Endothelial cell of umbilical vein (primary cell): ENCODE measurements at regions not wholly inside any gene's neighbourhood (a gene's known extent, or its start where the extent isn't known, plus 50 kb on each side); places are given as distances from the start of the nearest gene placed in this dataset.

ENCODE experiments used
- BruUV-seq: library from RNA; stranded (reverse); fragments of 400-500 nt; replicated peaks from 2 replicates; lab custom pipeline; 2021; lab: Mats Ljungman, UMichigan
- CTCF ChIA-PET: fragments of 300-600, 350-600 bp; sonication (Branson Sonifier 250); formaldehyde crosslinking; loops from one replicate; lab custom pipeline; 2021; ENCODE audit warnings: antibody characterized with exemption, inconsistent platforms; lab: Charles Lee
- POLR2A ChIA-PET: fragments of 300-600, 350-600 bp; sonication (Branson Sonifier 250); formaldehyde crosslinking; loops from one replicate; lab custom pipeline; 2021; ENCODE audit warnings: antibody characterized with exemption, inconsistent platforms; lab: Charles Lee
- DNase-seq: peaks from one replicate; pipeline ENCODE4 v3.0.0-alpha.2; 2011; ENCODE audit warnings: low read depth, low spot score
- FAIRE-seq: peaks from 2 replicates; lab custom pipeline; 2011; peaks lifted over from hg19 to GRCh38; lab: Jason Lieb, UNC
- H2AFZ ChIP-seq: 2 replicates; pipeline ENCODE4 v1.6.0; 2012; ENCODE audit warnings: low read depth, low read length, control low read depth, inconsistent platforms
- H3K27ac ChIP-seq: 2 replicates; pipeline ENCODE4 v1.5.1; 2011; ENCODE audit warnings: low read depth, mild to moderate bottlenecking, control low read depth, low read length, moderate library complexity; ENCODE audit not compliant: insufficient read depth
- H3K27me3 ChIP-seq, 2 experiments: 2 replicates each; pipeline versions ENCODE4 v1.6.0 to v1.6.1; 2011; ENCODE audit warnings: low read length in 2 of 2, mixed read lengths in 1 of 2; ENCODE audit not compliant: control insufficient read depth in 2 of 2, insufficient read depth in 2 of 2
- H3K36me3 ChIP-seq, 2 experiments: 2 replicates in 1 of 2; 3 replicates in 1 of 2; pipeline ENCODE4 v1.5.1; 2011; ENCODE audit warnings: low read length in 2 of 2, mild to moderate bottlenecking in 1 of 2, moderate library complexity in 1 of 2; ENCODE audit not compliant: control insufficient read depth in 2 of 2, insufficient read depth in 2 of 2; ENCODE audit errors: extremely low read depth in 1 of 2
- H3K4me1 ChIP-seq: 3 replicates; pipeline ENCODE4 v1.5.1; 2011; ENCODE audit warnings: mild to moderate bottlenecking, low read length; ENCODE audit not compliant: control insufficient read depth, insufficient read depth; ENCODE audit errors: extremely low read depth
- H3K4me2 ChIP-seq: 2 replicates; pipeline ENCODE4 v1.6.1; 2011; ENCODE audit warnings: low read length, control low read depth, mixed read lengths; ENCODE audit not compliant: insufficient read depth
- H3K4me3 ChIP-seq, 3 experiments: fragments of 200-600 bp in 1 of 3; sonication (generic), shearing (Covaris generic) in 1 of 3; replicated peaks in 1 of 3; 2 replicates each; pipeline ENCODE4 v1.5.1; 2011 to 2016; ENCODE audit warnings: control low read depth in 3 of 3, low read length in 3 of 3, mild to moderate bottlenecking in 2 of 3, inconsistent platforms in 1 of 3, low read depth in 1 of 3, moderate library complexity in 1 of 3; ENCODE audit not compliant: insufficient read depth in 1 of 3
- H3K79me2 ChIP-seq: 2 replicates; pipeline ENCODE4 v1.6.0; 2012; ENCODE audit warnings: low read length, inconsistent platforms; ENCODE audit not compliant: control insufficient read depth, insufficient read depth
- H3K9ac ChIP-seq: replicated peaks from 2 replicates; pipeline ENCODE3; 2011; ENCODE audit warnings: low read length, control low read depth; ENCODE audit not compliant: insufficient read depth; ENCODE audit errors: extremely low read depth
- H3K9me1 ChIP-seq: replicated peaks from 3 replicates; pipeline ENCODE4 v1.6.0; 2011; ENCODE audit warnings: mild to moderate bottlenecking, low read length; ENCODE audit not compliant: control insufficient read depth, insufficient read depth; ENCODE audit errors: extremely low read depth
- H3K9me3 ChIP-seq: replicated peaks from 2 replicates; pipeline ENCODE4 v1.5.1; 2012; ENCODE audit warnings: low read length, inconsistent platforms; ENCODE audit not compliant: control insufficient read depth, insufficient read depth
- H4K20me1 ChIP-seq: replicated peaks from 2 replicates; pipeline ENCODE3; 2011; ENCODE audit warnings: mild to moderate bottlenecking, low read length; ENCODE audit not compliant: control insufficient read depth, insufficient read depth; ENCODE audit errors: extremely low read depth
- EZH2 ChIP-seq: IDR thresholded peaks from 2 replicates; pipeline ENCODE4 v1.6.1; 2012; ENCODE audit warnings: borderline replicate concordance, low read depth, mild to moderate bottlenecking, moderate library complexity, low read length, inconsistent platforms; ENCODE audit not compliant: severe bottlenecking
- FOS ChIP-seq: IDR thresholded peaks from 2 replicates; pipeline ENCODE4 v1.6.1; 2011; ENCODE audit warnings: mild to moderate bottlenecking, low read length, moderate library complexity, borderline replicate concordance; ENCODE audit not compliant: insufficient read depth
- GATA2 ChIP-seq: IDR thresholded peaks from 2 replicates; pipeline ENCODE4 v1.7.0; 2011; ENCODE audit warnings: low read depth, mild to moderate bottlenecking, moderate library complexity, mixed read lengths, low read length; ENCODE audit not compliant: insufficient read length, insufficient read depth
- JUN ChIP-seq: IDR thresholded peaks from 2 replicates; pipeline ENCODE4 v1.6.1; 2011; ENCODE audit warnings: borderline replicate concordance, low read depth; ENCODE audit not compliant: insufficient read length, insufficient read depth
- MYC ChIP-seq: IDR thresholded peaks from one replicate; pipeline ENCODE4 v1.6.1; 2011; ENCODE audit warnings: mild to moderate bottlenecking, low read depth, low read length
- POLR2A ChIP-seq: IDR thresholded peaks from 2 replicates; pipeline ENCODE4 v1.6.1; 2012; ENCODE audit warnings: low read depth, mild to moderate bottlenecking, control low read depth, low read length
- POLR2AphosphoS5 ChIP-seq: IDR thresholded peaks from 2 replicates; pipeline ENCODE4 v1.6.1; 2012; ENCODE audit warnings: low read depth, mild to moderate bottlenecking, control low read depth, low read length, moderate library complexity; ENCODE audit not compliant: insufficient read depth
- dilution Hi-C: fragments of 300-500 bp; cut with MboI; formaldehyde crosslinking; loops from one replicate; pipeline ENCODE4 v1.15.0; 2019; ENCODE audit warnings: low sequenced_read_pairs; ENCODE audit not compliant: extremely low pct_ligation_motif_present
- intact Hi-C: fragments of 100-400 bp; cut with micrococcal nuclease; formaldehyde crosslinking; loops from one replicate; pipeline ENCODE4 v1.10.0; 2022
- TF ChIP-seq, protein P1 (sequence below): IDR thresholded peaks from 2 replicates; pipeline ENCODE4 v1.6.1; 2011; ENCODE audit not compliant: insufficient read depth, insufficient read length
- TF ChIP-seq, protein P2 (sequence below), 2 donors: IDR thresholded peaks; 1 replicate in 1 of 2; 2 replicates in 1 of 2; pipeline ENCODE4 v1.5.1; 2011; ENCODE audit warnings: low read length in 2 of 2, mild to moderate bottlenecking in 2 of 2, moderate library complexity in 2 of 2, control low read depth in 1 of 2, inconsistent platforms in 1 of 2, low read depth in 1 of 2; ENCODE audit not compliant: insufficient read depth in 1 of 2; ENCODE audit errors: extremely low read depth in 1 of 2

DNA sequence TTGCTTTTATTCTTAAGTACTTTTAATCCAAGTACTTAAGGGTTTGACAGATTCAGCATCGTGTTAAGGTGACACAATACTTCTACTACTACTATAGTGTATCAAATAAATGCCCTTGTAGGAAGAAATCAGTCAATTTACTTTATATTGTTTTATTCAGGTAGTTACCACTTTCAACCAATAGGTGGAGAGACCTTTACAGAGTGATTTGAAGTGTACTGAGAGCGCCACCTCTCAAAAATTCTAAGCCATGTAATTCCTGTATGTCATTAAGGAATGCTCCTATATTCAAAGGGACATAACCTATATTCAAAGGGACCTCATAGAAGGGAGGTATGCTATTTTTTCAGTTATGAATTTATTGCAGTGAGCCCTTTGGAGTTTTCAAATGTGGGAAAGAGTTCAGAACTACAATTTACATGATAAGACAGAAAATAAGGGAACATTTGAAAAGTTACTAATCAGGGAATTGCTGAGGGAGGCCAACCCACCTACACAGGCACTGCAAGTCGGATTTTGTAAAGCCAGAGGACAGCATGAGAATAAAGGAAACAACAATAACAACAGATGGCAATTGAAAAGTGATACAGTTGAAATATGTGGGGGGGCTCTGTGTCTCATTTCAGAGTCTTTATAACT lies 955.6 kb downstream of the TBC1D32 start:
- DNase-seq (peak; percentile 6), FAIRE-seq (no peak)
- Histone ChIP-seq H3K4me1 (no peaks in the 10 kb centered on the region), H3K36me3 (no peaks in the 10 kb centered on the region), H3K4me3 (no peak overlapping the region), H3K9me3 (no peaks in the 10 kb centered on the region), H3K4me2 (no peak overlapping the region), H3K9me1 (no peaks in the 10 kb centered on the region), H3K9ac (no peak overlapping the region), H4K20me1 (no peaks in the 10 kb centered on the region), H3K27me3 (no peaks in the 10 kb centered on the region), H2AFZ (no peak overlapping the region), H3K79me2 (no peaks in the 10 kb centered on the region), H3K27ac (no peak overlapping the region)
- CTCF ChIA-PET = no interaction called here
- no TSS peak for BruUV-seq
- dilution Hi-C loops (no loop called here), intact Hi-C loops (no loop called here)
- TF ChIP-seq, protein P1, sequence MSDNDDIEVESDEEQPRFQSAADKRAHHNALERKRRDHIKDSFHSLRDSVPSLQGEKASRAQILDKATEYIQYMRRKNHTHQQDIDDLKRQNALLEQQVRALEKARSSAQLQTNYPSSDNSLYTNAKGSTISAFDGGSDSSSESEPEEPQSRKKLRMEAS = no peak
- TF ChIP-seq, protein P2, sequence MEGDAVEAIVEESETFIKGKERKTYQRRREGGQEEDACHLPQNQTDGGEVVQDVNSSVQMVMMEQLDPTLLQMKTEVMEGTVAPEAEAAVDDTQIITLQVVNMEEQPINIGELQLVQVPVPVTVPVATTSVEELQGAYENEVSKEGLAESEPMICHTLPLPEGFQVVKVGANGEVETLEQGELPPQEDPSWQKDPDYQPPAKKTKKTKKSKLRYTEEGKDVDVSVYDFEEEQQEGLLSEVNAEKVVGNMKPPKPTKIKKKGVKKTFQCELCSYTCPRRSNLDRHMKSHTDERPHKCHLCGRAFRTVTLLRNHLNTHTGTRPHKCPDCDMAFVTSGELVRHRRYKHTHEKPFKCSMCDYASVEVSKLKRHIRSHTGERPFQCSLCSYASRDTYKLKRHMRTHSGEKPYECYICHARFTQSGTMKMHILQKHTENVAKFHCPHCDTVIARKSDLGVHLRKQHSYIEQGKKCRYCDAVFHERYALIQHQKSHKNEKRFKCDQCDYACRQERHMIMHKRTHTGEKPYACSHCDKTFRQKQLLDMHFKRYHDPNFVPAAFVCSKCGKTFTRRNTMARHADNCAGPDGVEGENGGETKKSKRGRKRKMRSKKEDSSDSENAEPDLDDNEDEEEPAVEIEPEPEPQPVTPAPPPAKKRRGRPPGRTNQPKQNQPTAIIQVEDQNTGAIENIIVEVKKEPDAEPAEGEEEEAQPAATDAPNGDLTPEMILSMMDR (IDR thresholded peaks at IDR 0.05; ENCODE audit: extremely low read depth in 1 of 2, insufficient read depth in 1 of 2, low read depth in 1 of 2, low read length in 2 of 2) = peak; percentile 4 to 15
- POLR2A ChIA-PET = no interaction called here

DNA sequence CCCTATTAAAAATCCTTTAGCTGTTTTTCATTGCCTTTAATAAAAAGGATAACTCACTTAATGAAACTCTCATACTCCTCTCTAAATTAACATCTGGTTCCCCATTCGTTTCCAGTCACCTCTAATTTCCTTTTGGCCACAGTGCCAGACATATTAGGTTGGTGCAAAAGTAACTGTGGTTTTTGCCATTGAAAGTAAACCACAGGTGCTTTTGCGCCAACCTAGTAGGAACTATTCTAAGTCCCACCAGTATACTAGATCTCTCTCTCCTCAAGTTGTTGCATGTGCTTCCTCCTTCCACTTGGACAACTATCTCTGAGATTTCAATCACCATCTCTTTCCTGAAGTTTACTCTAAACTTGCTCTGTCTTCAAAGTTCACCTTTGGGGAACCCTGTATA lies 961.1 kb downstream of the TBC1D32 start:
- Histone ChIP-seq H2AFZ (no peak overlapping the region), H3K79me2 (no peaks in the 10 kb centered on the region), H3K4me1 (no peaks in the 10 kb centered on the region), H3K27ac (no peak overlapping the region), H3K36me3 (no peaks in the 10 kb centered on the region), H3K9ac (no peak overlapping the region), H3K4me2 (no peak overlapping the region), H3K9me1 (no peaks in the 10 kb centered on the region), H3K4me3 (no peak overlapping the region), H3K9me3 (no peaks in the 10 kb centered on the region), H4K20me1 (no peaks in the 10 kb centered on the region), H3K27me3 (no peaks in the 10 kb centered on the region)
- CTCF ChIA-PET = no interaction called here
- FAIRE-seq (no peak), DNase-seq (no peak)
- no TSS peak for BruUV-seq
- TF ChIP-seq FOS (no peak), POLR2AphosphoS5 (no peak), GATA2 (no peak), JUN (no peak), POLR2A (no peak), MYC (no peak), EZH2 (no peak)
- TF ChIP-seq, protein P1 = no peak
- TF ChIP-seq, protein P2 (IDR thresholded peaks at IDR 0.05; ENCODE audit: extremely low read depth in 1 of 2, insufficient read depth in 1 of 2, low read depth in 1 of 2, low read length in 2 of 2) = no peak
- dilution Hi-C loops = no loop called here
- intact Hi-C loops = no loop called here
- POLR2A ChIA-PET = no interaction called here
